HG03575 (cell line): ENCODE measurements at regions not wholly inside any gene's neighbourhood (a gene's known extent, or its start where the extent isn't known, plus 50 kb on each side); places are given as distances from the start of the nearest gene placed in this dataset.
"Not testable (repeated sequence)": the region's sequence is repeated elsewhere in the genome, so short reads cannot be mapped to it uniquely, and the experiment has no call there.

ENCODE experiments used
- ATAC-seq: cut with Tn5 transposase; IDR thresholded peaks from one replicate; pipeline ENCODE4 v1.9.1; 2021; ENCODE audit not compliant: unreplicated experiment, insufficient number of reproducible peaks, low FRiP score; ENCODE audit errors: extremely low read depth

- no peak for ATAC-seq
These were observed 51.7 kb downstream of the FAM50B start for GRCh38 chr6:3900744-3901336.

GRCh38 chr6:3902871-3903648 lies 53.9 kb downstream of the FAM50B start:
- ATAC-seq: no peak

GRCh38 chr6:3904518-3904917 lies 55.3 kb downstream of the FAM50B start:
- ATAC-seq: no peak

- ATAC-seq: no peak
These were observed 57.0 kb downstream of the FAM50B start for GRCh38 chr6:3905945-3906845.

GRCh38 chr6:3906846-3907151 lies 57.6 kb downstream of the FAM50B start:
- no peak for ATAC-seq

GRCh38 chr6:3908223-3908622 lies 59.0 kb downstream of the FAM50B start:
- ATAC-seq: no peak

- no peak for ATAC-seq
These were observed 59.8 kb downstream of the FAM50B start for GRCh38 chr6:3908961-3909360.

GRCh38 chr6:3910106-3910663 lies 61.0 kb downstream of the FAM50B start:
- ATAC-seq: no peak

- ATAC-seq: no peak
These were observed 62.0 kb downstream of the FAM50B start for GRCh38 chr6:3911130-3911529.

GRCh38 chr6:3911614-3912336 lies 62.6 kb downstream of the FAM50B start:
- no peak for ATAC-seq

- no peak for ATAC-seq
These were observed 63.3 kb downstream of the FAM50B start for GRCh38 chr6:3912361-3913076.

- ATAC-seq: no peak
These were observed 64.1 kb downstream of the FAM50B start for GRCh38 chr6:3913077-3913957.

GRCh38 chr6:3913958-3914337 lies 64.8 kb downstream of the FAM50B start:
- no peak for ATAC-seq

GRCh38 chr6:3915076-3915791 lies 66.1 kb downstream of the FAM50B start:
- no peak for ATAC-seq

GRCh38 chr6:3916211-3916610 lies 67.0 kb downstream of the FAM50B start:
- ATAC-seq: no peak

GRCh38 chr6:3916749-3917148 lies 67.6 kb downstream of the FAM50B start:
- not testable (repeated sequence) for ATAC-seq

- ATAC-seq: no peak
These were observed 69.3 kb downstream of the FAM50B start for GRCh38 chr6:3918469-3918868.
